GM23338 (cell line): ENCODE measurements at regions not wholly inside any gene's neighbourhood (a gene's known extent, or its start where the extent isn't known, plus 50 kb on each side); places are given as distances from the start of the nearest gene placed in this dataset.

Experiments
- CTCF ChIP-seq, 2 experiments: fragments of 200-600 bp in 1 of 2; sonication (generic) in 1 of 2; conservative IDR thresholded peaks; 2 replicates each; pipeline versions ENCODE4 v1.5.1 to v1.6.1; 2016 to 2017; ENCODE audit warnings: antibody characterized with exemption in 2 of 2, low read depth in 2 of 2, mild to moderate bottlenecking in 2 of 2, moderate library complexity in 1 of 2
- EZH2 ChIP-seq: fragments of 200-600 bp; sonication (generic); IDR thresholded peaks from one replicate; pipeline ENCODE4 v1.8.0; 2017; ENCODE audit warnings: antibody characterized with exemption, mild to moderate bottlenecking, low read depth; ENCODE audit not compliant: unreplicated experiment
- JUNB ChIP-seq: IDR thresholded peaks from one replicate; pipeline ENCODE4 v1.6.1; 2016; ENCODE audit warnings: antibody characterized with exemption; ENCODE audit not compliant: unreplicated experiment
- REST ChIP-seq: IDR thresholded peaks from one replicate; pipeline ENCODE4 v1.6.1; 2018; ENCODE audit warnings: antibody characterized with exemption; ENCODE audit not compliant: unreplicated experiment

- TF ChIP-seq CTCF (conservative IDR thresholded peaks at IDR 0.05; ENCODE audit: low read depth in 2 of 2) (peak; percentile 68 to 83), EZH2 (no peak), REST (no peak), JUNB (no peak)
Observed at GRCh38 chr4:122003335-122003734, 51.5 kb upstream of the TRPC3 start.
